HUES6 (cell line): ENCODE measurements at regions not wholly inside any gene's neighbourhood (a gene's known extent, or its start where the extent isn't known, plus 50 kb on each side); places are given as distances from the start of the nearest gene placed in this dataset.

Experiments
- H3K27ac ChIP-seq: 2 replicates; pipeline ENCODE4 v1.7.0; 2013; ENCODE audit warnings: low read depth, mild to moderate bottlenecking, low read length, inconsistent platforms
- H3K27me3 ChIP-seq: 2 replicates; pipeline ENCODE4 v1.6.1; 2013; ENCODE audit warnings: low read length; ENCODE audit not compliant: control insufficient read depth, insufficient read depth
- H3K36me3 ChIP-seq: 2 replicates; pipeline ENCODE4 v1.6.1; 2013; ENCODE audit warnings: low read length; ENCODE audit not compliant: control insufficient read depth, insufficient read depth
- H3K4me1 ChIP-seq: 2 replicates; pipeline ENCODE4 v1.6.1; 2013; ENCODE audit warnings: low read length; ENCODE audit not compliant: control insufficient read depth, insufficient read depth
- H3K4me3 ChIP-seq: 2 replicates; pipeline ENCODE4 v1.5.1; 2013; ENCODE audit warnings: low read depth, low read length
- H3K9ac ChIP-seq: one replicate; pipeline ENCODE4 v1.6.1; 2013; ENCODE audit warnings: mild to moderate bottlenecking, low read length
- H3K9me3 ChIP-seq: 2 replicates; pipeline ENCODE4 v1.6.1; 2013; ENCODE audit warnings: low read depth, low read length; ENCODE audit not compliant: control insufficient read depth, insufficient read depth

GRCh38 chr9:88937248-88937647 is 54.0 kb upstream of the S1PR3 start:
- H3K27me3 ChIP-seq: no peaks in the 10 kb centered on the region; the same call in 1 of the 2 replicates
- H3K4me1 ChIP-seq: no peaks in the 10 kb centered on the region
- H3K9ac ChIP-seq: no peak overlapping the region
- H3K4me3 ChIP-seq: no peak overlapping the region
- H3K27ac ChIP-seq: no peak overlapping the region
- no peaks in the 10 kb centered on the region for H3K36me3 ChIP-seq
- 0 out of 2 replicates have a peak, but pooled peaks cover under 1% of the 10 kb centered on the region for H3K9me3 ChIP-seq

- no peaks in the 10 kb centered on the region for H3K4me1 ChIP-seq
- no peak overlapping the region for H3K4me3 ChIP-seq
- H3K27ac ChIP-seq: no peak overlapping the region
- no peak overlapping the region for H3K9ac ChIP-seq
- no peaks in the 10 kb centered on the region; the same call in 1 of the 2 replicates for H3K27me3 ChIP-seq
- no peaks in the 10 kb centered on the region for H3K9me3 ChIP-seq
- H3K36me3 ChIP-seq: no peaks in the 10 kb centered on the region
These were observed 53.1 kb upstream of the S1PR3 start for GRCh38 chr9:88938189-88938588.
